ENCODE measurements at regions not wholly inside any gene's neighbourhood (a gene's known extent, or its start where the extent isn't known, plus 50 kb on each side); places are given as distances from the start of the nearest gene placed in this dataset.

DNA sequence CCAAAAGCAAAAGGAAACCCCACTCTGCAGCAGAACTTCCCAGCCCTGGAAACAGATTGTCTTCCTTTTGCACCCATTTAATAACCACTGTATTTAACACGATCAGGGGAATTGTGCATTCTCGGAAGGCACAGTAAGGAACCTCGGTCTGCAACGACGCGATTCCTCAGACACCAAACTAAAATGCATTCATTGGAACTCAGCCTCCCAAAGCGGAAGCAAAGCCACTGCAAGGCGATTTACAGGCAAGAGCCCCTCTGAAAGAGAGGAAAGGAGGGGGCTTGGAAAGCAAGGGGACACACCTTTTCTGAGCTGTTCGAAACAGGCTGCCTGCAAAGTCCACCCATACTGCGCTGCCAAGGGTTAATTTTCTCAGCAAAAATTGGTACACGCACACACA is 297.7 kb downstream of the OMA1 start:
- no peak overlapping the region for H3K27ac ChIP-seq
- TF ChIP-seq EZH2 (IDR thresholded peaks at IDR 0.05) (no peak), EZH2phosphoT487 (IDR thresholded peaks at IDR 0.05) (no peak)
- TF ChIP-seq, protein P1, sequence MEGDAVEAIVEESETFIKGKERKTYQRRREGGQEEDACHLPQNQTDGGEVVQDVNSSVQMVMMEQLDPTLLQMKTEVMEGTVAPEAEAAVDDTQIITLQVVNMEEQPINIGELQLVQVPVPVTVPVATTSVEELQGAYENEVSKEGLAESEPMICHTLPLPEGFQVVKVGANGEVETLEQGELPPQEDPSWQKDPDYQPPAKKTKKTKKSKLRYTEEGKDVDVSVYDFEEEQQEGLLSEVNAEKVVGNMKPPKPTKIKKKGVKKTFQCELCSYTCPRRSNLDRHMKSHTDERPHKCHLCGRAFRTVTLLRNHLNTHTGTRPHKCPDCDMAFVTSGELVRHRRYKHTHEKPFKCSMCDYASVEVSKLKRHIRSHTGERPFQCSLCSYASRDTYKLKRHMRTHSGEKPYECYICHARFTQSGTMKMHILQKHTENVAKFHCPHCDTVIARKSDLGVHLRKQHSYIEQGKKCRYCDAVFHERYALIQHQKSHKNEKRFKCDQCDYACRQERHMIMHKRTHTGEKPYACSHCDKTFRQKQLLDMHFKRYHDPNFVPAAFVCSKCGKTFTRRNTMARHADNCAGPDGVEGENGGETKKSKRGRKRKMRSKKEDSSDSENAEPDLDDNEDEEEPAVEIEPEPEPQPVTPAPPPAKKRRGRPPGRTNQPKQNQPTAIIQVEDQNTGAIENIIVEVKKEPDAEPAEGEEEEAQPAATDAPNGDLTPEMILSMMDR (IDR thresholded peaks at IDR 0.05), result no peak
- H3K4me1 ChIP-seq, result peaks cover 17% of the 10 kb centered on the region
- H3K9me3 ChIP-seq (ENCODE audit: low read depth), result no peaks in the 10 kb centered on the region
- no peaks in the 10 kb centered on the region for H3K9me3 Mint-ChIP-seq
- H2AFZ ChIP-seq (replicated peaks), result peak overlapping the region; percentile 94
- peak overlapping the region; percentile 96 for H3K4me2 ChIP-seq
- H3K36me3 ChIP-seq, result no peaks in the 10 kb centered on the region
- H3F3A ChIP-seq (ENCODE audit: low read depth), result peaks cover 24% of the 10 kb centered on the region
- H3K36me3 Mint-ChIP-seq, result no peaks in the 10 kb centered on the region
- peaks cover 4% of the 10 kb centered on the region for H3K27me3 Mint-ChIP-seq (ENCODE audit: insufficient read depth, low read depth)
- peak overlapping the region; percentile 86 for H3K4me3 ChIP-seq
- H4K20me1 ChIP-seq (ENCODE audit: low read depth), result peaks cover 20% of the 10 kb centered on the region
- H3K4me1 Mint-ChIP-seq, result peaks cover 27% of the 10 kb centered on the region
- peak overlapping the region; percentile 93 for H3K4me3 Mint-ChIP-seq
- H3K27ac Mint-ChIP-seq, result no peak overlapping the region
- H3K9ac ChIP-seq, result no peak overlapping the region
- peaks cover 23% of the 10 kb centered on the region for H3K27me3 ChIP-seq
- peak; percentile 45 for DNase-seq (ENCODE audit: low spot score)
- peaks cover 22% of the 10 kb centered on the region for H3K79me2 ChIP-seq (ENCODE audit: low read depth)

DNA sequence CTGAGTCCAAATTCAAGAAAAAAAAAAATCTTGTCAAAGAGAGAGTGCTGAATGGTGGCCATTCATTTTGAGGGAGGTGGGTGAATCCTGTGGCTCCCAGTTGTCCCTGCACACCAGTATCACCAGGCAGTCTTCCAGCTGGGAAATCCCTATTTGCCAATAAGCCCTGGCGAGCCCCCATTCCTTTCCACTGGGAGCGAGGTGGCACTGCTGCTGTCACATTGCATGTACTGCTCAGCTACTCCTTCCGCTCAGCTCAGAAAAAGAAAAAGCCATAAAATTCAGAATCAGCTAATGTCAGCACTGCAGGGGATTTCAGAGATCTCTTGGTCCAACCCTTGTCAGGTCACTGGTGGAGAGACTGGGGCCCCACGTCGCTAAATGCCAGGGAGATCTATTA is 298.5 kb downstream of the OMA1 start:
- Mint-ChIP-seq H3K36me3 (no peaks in the 10 kb centered on the region), H3K4me3 (peak overlapping the region; percentile 93), H3K9me3 (no peaks in the 10 kb centered on the region), H3K27ac (no peak overlapping the region), H3K4me1 (peaks cover 27% of the 10 kb centered on the region), H3K27me3 (ENCODE audit: insufficient read depth, low read depth) (peaks cover 4% of the 10 kb centered on the region)
- Histone ChIP-seq H3K36me3 (no peaks in the 10 kb centered on the region), H3F3A (ENCODE audit: low read depth) (peaks cover 24% of the 10 kb centered on the region), H4K20me1 (ENCODE audit: low read depth) (peaks cover 24% of the 10 kb centered on the region), H3K27ac (no peak overlapping the region), H3K9me3 (ENCODE audit: low read depth) (no peaks in the 10 kb centered on the region), H3K27me3 (peaks cover 23% of the 10 kb centered on the region), H3K4me1 (peaks cover 17% of the 10 kb centered on the region), H3K4me3 (peak overlapping the region; percentile 86), H3K9ac (no peak overlapping the region), H3K79me2 (ENCODE audit: low read depth) (peaks cover 22% of the 10 kb centered on the region), H3K4me2 (peak overlapping the region; percentile 96), H2AFZ (replicated peaks) (no peak overlapping the region)
- no peak for TF ChIP-seq EZH2phosphoT487 (IDR thresholded peaks at IDR 0.05)
- no peak for DNase-seq (ENCODE audit: low spot score)

DNA sequence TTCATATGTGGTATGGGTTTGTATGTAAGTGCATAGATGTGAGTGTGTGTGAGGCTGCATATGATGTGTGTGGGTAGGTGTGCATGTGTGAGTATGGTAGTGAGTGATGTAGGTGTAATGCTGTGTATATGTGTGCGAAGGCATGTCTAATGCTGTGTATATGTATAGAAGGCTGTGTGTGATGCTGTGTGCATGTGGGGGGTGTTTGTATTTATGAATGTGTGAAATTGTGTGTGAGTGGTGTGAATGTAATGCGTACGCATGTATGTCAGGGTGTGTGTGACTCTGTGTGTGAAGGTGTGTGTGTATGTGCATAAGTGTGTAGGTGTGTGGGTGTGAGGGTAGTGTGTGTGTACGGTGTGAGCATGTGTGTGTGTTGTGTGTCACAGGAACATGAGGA is 300.0 kb downstream of the OMA1 start:
- H3K27ac Mint-ChIP-seq, result no peak overlapping the region

DNA sequence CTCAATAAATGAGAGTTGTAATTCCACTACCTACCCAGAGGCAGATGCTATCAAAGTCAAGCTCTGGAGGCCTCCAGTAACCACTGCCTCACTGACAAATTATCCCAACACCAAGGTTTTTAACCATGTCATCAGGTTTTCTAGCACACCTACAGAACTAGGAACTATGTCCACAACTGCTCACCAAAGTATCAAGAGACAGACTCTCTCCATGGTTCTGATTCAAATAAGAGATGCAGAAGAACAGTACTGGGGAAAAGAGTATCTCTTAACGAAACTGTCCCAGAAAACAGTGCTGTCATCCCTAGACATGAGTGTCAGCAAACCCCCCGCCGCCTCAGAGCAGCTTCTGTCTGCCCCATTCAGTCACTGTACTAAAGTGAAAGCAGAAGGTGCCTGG is 301.7 kb downstream of the OMA1 start:
- H4K20me1 ChIP-seq (ENCODE audit: low read depth), result peaks cover 24% of the 10 kb centered on the region
- no peak overlapping the region for H3K4me3 ChIP-seq
- peaks cover 8% of the 10 kb centered on the region for H3F3A ChIP-seq (ENCODE audit: low read depth)
- Mint-ChIP-seq H3K27ac (no peak overlapping the region), H3K9me3 (no peaks in the 10 kb centered on the region), H3K4me1 (peaks cover 20% of the 10 kb centered on the region), H3K4me3 (no peak overlapping the region), H3K36me3 (no peaks in the 10 kb centered on the region), H3K27me3 (ENCODE audit: insufficient read depth, low read depth) (peaks cover 4% of the 10 kb centered on the region)
- TF ChIP-seq EZH2 (IDR thresholded peaks at IDR 0.05), result no peak
- TF ChIP-seq, protein P1 (IDR thresholded peaks at IDR 0.05), result no peak
- no peak for TF ChIP-seq EZH2phosphoT487 (IDR thresholded peaks at IDR 0.05)
- H3K4me1 ChIP-seq, result peaks cover 20% of the 10 kb centered on the region
- no peak overlapping the region for H3K4me2 ChIP-seq
- peaks cover 23% of the 10 kb centered on the region for H3K27me3 ChIP-seq
- no peak overlapping the region for H3K27ac ChIP-seq
- no peak overlapping the region for H3K9ac ChIP-seq
- peaks cover 42% of the 10 kb centered on the region for H3K79me2 ChIP-seq (ENCODE audit: low read depth)
- H2AFZ ChIP-seq (replicated peaks), result no peak overlapping the region
- no peak for DNase-seq (ENCODE audit: low spot score)
- no peaks in the 10 kb centered on the region for H3K9me3 ChIP-seq (ENCODE audit: low read depth)
- H3K36me3 ChIP-seq, result no peaks in the 10 kb centered on the region

More for the DNA sequence above, 300.0 kb downstream of the OMA1 start:
- Mint-ChIP-seq H3K9me3 (no peaks in the 10 kb centered on the region), H3K4me3 (no peak overlapping the region), H3K27me3 (ENCODE audit: insufficient read depth, low read depth) (peaks cover 4% of the 10 kb centered on the region), H3K4me1 (peaks cover 25% of the 10 kb centered on the region), H3K36me3 (no peaks in the 10 kb centered on the region)
- H3K4me2 ChIP-seq, result no peak overlapping the region
- peaks cover 24% of the 10 kb centered on the region for H3F3A ChIP-seq (ENCODE audit: low read depth)
- H3K4me3 ChIP-seq, result no peak overlapping the region
- no peak overlapping the region for H3K27ac ChIP-seq
- no peak overlapping the region for H2AFZ ChIP-seq (replicated peaks)
- H3K9ac ChIP-seq, result no peak overlapping the region
- H3K4me1 ChIP-seq, result peaks cover 17% of the 10 kb centered on the region
- no peak for DNase-seq (ENCODE audit: low spot score)
- H3K9me3 ChIP-seq (ENCODE audit: low read depth), result no peaks in the 10 kb centered on the region
- H3K79me2 ChIP-seq (ENCODE audit: low read depth), result peaks cover 30% of the 10 kb centered on the region
- TF ChIP-seq, protein P1 (IDR thresholded peaks at IDR 0.05), result no peak
- TF ChIP-seq EZH2phosphoT487 (IDR thresholded peaks at IDR 0.05) (no peak), EZH2 (IDR thresholded peaks at IDR 0.05) (no peak)
- peaks cover 23% of the 10 kb centered on the region for H3K27me3 ChIP-seq
- H4K20me1 ChIP-seq (ENCODE audit: low read depth), result peaks cover 24% of the 10 kb centered on the region
- H3K36me3 ChIP-seq, result no peaks in the 10 kb centered on the region

Measured in neural progenitor cell (in vitro differentiated cells).